ENCODE measurements at regions not wholly inside any gene's neighbourhood (a gene's known extent, or its start where the extent isn't known, plus 50 kb on each side); places are given as distances from the start of the nearest gene placed in this dataset.
"Not testable (repeated sequence)": the region's sequence is repeated elsewhere in the genome, so short reads cannot be mapped to it uniquely, and the experiment has no call there.

DNA sequence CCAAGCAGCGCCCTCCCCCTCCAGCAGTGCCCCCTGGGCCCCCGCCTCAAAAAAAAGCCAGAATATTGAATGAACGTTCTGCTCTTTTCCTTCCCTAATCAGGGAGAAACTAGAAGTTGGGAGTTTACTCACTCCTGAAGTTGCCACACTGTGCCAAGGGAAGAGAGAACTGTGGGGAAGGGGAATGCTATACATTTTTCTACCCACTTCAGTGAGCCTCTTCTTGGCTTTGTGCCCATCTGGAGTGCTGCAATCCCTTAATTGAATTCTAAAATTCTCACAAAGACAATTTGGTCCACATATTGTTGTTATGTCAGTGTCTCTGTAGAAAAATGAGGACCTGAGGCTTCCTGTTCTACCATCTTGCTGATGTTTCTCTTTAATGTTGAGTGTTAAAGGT, 443.7 kb downstream of the DIRAS2 start:
- Histone ChIP-seq H3K36me3 (ENCODE audit: control insufficient read depth in 4 of 4, insufficient read depth in 4 of 4, low read length in 4 of 4) (no peaks in the 10 kb centered on the region), H3K27me3 (ENCODE audit: control insufficient read depth in 3 of 3, insufficient read depth in 3 of 3, low read length in 2 of 3) (no peaks in the 10 kb centered on the region), H3K4me3 (no peak overlapping the region), H3K9ac (ENCODE audit: insufficient read depth in 1 of 2, low read length in 2 of 2) (no peak overlapping the region), H3K27ac (ENCODE audit: low read depth in 1 of 2, low read length in 1 of 2) (no peak overlapping the region), H3K9me3 (ENCODE audit: control insufficient read depth in 4 of 4, insufficient read depth in 3 of 4, low read length in 3 of 4) (peaks cover 0 to 12% (median 1%) of the 10 kb centered on the region in 4 donors), H3K4me1 (ENCODE audit: control insufficient read depth in 5 of 5, insufficient read depth in 5 of 5, low read length in 5 of 5) (peaks cover 0 to 5% (median 0%) of the 10 kb centered on the region in 5 donors)
- ATAC-seq (ENCODE audit: insufficient read depth, low FRiP score): no peak
- WGBS, 2 donors: 27 to 46% methylated on average over 3 of the region's 3 CpGs
- TF ChIP-seq, protein P1, sequence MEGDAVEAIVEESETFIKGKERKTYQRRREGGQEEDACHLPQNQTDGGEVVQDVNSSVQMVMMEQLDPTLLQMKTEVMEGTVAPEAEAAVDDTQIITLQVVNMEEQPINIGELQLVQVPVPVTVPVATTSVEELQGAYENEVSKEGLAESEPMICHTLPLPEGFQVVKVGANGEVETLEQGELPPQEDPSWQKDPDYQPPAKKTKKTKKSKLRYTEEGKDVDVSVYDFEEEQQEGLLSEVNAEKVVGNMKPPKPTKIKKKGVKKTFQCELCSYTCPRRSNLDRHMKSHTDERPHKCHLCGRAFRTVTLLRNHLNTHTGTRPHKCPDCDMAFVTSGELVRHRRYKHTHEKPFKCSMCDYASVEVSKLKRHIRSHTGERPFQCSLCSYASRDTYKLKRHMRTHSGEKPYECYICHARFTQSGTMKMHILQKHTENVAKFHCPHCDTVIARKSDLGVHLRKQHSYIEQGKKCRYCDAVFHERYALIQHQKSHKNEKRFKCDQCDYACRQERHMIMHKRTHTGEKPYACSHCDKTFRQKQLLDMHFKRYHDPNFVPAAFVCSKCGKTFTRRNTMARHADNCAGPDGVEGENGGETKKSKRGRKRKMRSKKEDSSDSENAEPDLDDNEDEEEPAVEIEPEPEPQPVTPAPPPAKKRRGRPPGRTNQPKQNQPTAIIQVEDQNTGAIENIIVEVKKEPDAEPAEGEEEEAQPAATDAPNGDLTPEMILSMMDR (IDR thresholded peaks at IDR 0.05; ENCODE audit: control extremely low read depth, extremely low read depth): no peak
- DNase-seq: no peak

DNA sequence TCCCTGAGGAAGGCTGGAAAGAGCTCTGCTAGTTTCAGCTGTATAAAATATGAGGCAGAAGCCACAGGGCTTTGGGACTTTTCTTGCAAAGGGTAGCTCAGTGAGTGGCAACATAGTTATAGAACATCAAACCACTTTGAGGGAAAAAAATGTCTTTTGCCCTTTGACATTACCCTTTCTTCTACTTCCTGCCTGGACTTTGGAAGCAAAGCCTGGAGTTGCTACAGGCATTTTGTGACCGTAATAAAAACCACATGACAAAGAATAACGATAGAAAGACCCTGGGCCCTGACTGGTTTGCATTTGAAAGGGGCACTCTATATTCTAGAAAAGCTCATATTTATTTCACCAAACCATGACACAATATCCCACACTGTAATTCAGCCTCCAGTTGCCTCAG, 440.9 kb downstream of the DIRAS2 start:
- Histone ChIP-seq H3K9ac (ENCODE audit: insufficient read depth in 1 of 2, low read length in 2 of 2) (no peak overlapping the region), H3K36me3 (ENCODE audit: control insufficient read depth in 4 of 4, insufficient read depth in 4 of 4, low read length in 4 of 4) (no peaks in the 10 kb centered on the region), H3K9me3 (ENCODE audit: control insufficient read depth in 4 of 4, insufficient read depth in 3 of 4, low read length in 3 of 4) (peaks cover 0 to 12% (median 1%) of the 10 kb centered on the region in 4 donors), H3K27me3 (ENCODE audit: control insufficient read depth in 3 of 3, insufficient read depth in 3 of 3, low read length in 2 of 3) (no peaks in the 10 kb centered on the region), H3K27ac (ENCODE audit: low read depth in 1 of 2, low read length in 1 of 2) (no peak overlapping the region), H3K4me3 (no peak overlapping the region), H3K4me1 (ENCODE audit: control insufficient read depth in 5 of 5, insufficient read depth in 5 of 5, low read length in 5 of 5) (peaks cover 0 to 5% (median 0%) of the 10 kb centered on the region in 5 donors)
- ATAC-seq (ENCODE audit: insufficient read depth, low FRiP score): no peak
- no peak for DNase-seq
- TF ChIP-seq, protein P1 (IDR thresholded peaks at IDR 0.05; ENCODE audit: control extremely low read depth, extremely low read depth): no peak
- 52 to 68% methylated on average over 2 of the region's 2 CpGs for WGBS, 2 donors

DNA sequence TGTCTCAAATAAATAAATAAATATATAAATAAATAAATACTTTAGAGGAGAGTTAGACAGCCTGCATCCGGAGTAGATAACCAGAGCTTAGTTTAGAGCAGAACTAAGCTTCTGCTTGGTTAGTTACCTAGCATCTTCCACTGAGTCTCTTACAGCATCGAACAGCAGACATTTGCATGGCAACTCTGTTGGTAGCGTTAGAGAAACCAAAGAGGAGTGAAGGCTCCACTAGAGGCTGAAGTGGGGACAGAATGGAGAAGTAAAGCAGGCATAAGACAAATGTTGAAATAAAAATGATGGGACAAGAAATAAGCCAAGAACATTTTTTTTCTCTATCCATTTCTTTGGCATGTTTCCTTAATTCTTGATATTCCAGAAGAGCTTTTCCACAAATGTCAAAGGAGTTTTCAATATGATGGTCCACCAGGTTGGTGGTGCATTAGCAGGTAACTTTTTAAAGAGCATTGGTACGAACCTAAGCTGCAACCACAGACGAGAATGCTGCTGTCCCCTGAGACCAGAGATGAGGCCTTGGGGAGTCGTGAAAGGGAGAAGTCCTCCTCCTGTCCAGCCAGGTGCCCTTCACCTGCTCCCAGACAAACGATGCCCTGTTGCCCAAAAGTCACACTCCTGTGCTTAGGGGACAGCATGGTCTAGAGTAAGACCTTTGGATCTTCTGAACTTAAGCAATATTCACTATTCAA, 438.3 kb downstream of the DIRAS2 start:
- no peak overlapping the region for H3K27ac ChIP-seq (ENCODE audit: low read depth in 1 of 2, low read length in 1 of 2)
- peaks cover 0 to 5% (median 0%) of the 10 kb centered on the region in 5 donors for H3K4me1 ChIP-seq (ENCODE audit: control insufficient read depth in 5 of 5, insufficient read depth in 5 of 5, low read length in 5 of 5)
- no peaks in the 10 kb centered on the region for H3K27me3 ChIP-seq (ENCODE audit: control insufficient read depth in 3 of 3, insufficient read depth in 3 of 3, low read length in 2 of 3)
- H3K9me3 ChIP-seq (ENCODE audit: control insufficient read depth in 4 of 4, insufficient read depth in 3 of 4, low read length in 3 of 4): no peaks in the 10 kb centered on the region
- no peak for DNase-seq
- 82 to 86% methylated on average over 7 of the region's 7 CpGs for WGBS, 2 donors
- no peak overlapping the region for H3K9ac ChIP-seq (ENCODE audit: insufficient read depth in 1 of 2, low read length in 2 of 2)
- ATAC-seq (ENCODE audit: insufficient read depth, low FRiP score): no peak
- no peak overlapping the region for H3K4me3 ChIP-seq
- no peaks in the 10 kb centered on the region for H3K36me3 ChIP-seq (ENCODE audit: control insufficient read depth in 4 of 4, insufficient read depth in 4 of 4, low read length in 4 of 4)
- TF ChIP-seq, protein P1 (IDR thresholded peaks at IDR 0.05; ENCODE audit: control extremely low read depth, extremely low read depth): no peak

DNA sequence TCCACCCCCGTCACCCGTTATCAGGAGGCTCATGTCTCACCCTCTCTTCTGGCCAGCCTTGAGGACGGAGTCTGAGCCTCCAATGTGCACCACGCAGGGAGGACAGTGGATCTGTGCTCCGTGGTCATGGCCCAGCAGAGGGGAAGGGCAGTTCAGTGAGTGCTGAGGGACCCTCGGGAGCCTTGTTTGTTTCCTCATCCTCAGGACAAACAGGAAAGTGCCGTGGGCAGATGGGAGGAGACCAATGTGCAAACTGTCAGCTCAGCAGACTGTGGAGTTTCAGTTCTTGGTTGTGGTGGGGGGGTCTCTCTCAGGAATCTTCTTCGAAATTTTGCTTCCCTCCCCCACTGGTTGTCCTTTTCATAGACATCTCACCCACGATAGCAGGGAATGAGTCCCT, 429.6 kb downstream of the DIRAS2 start:
- WGBS, 2 donors: 51 to 59% methylated on average over 9 of the region's 9 CpGs
- not testable (repeated sequence) for DNase-seq; ATAC-seq (ENCODE audit: insufficient read depth, low FRiP score); H3K27me3 ChIP-seq (ENCODE audit: control insufficient read depth in 3 of 3, insufficient read depth in 3 of 3, low read length in 2 of 3); H3K4me3 ChIP-seq; H3K27ac ChIP-seq (ENCODE audit: low read depth in 1 of 2, low read length in 1 of 2); H3K4me1 ChIP-seq (ENCODE audit: control insufficient read depth in 5 of 5, insufficient read depth in 5 of 5, low read length in 5 of 5); H3K9ac ChIP-seq (ENCODE audit: insufficient read depth in 1 of 2, low read length in 2 of 2); H3K9me3 ChIP-seq (ENCODE audit: control insufficient read depth in 4 of 4, insufficient read depth in 3 of 4, low read length in 3 of 4); H3K36me3 ChIP-seq (ENCODE audit: control insufficient read depth in 4 of 4, insufficient read depth in 4 of 4, low read length in 4 of 4)
